Stimulated activated naive CD8-positive, alpha-beta T cell treated with anti-CD3 and anti-CD28 coated beads, Interleukin-15, amount 100 ng/mL, for 72 hours (primary cell): ENCODE measurements at regions not wholly inside any gene's neighbourhood (a gene's known extent, or its start where the extent isn't known, plus 50 kb on each side); places are given as distances from the start of the nearest gene placed in this dataset.
A peak's percentile ranks its signal among the peaks of the same experiment; 100 is the strongest.

Experiments
- ATAC-seq: fragments of 150-1000 bp; cut with Tn5 transposase; 2 replicates; pipeline ENCODE4 v1.10.0; 2021; ENCODE audit warnings: mild to moderate bottlenecking, moderate library complexity
- DNase-seq, 2 donors: peaks; one replicate each; pipeline ENCODE4 v3.0.0; 2021 to 2022
- H3K27ac Mint-ChIP-seq, 2 donors: one replicate each; pipeline ENCODE4 v1.8.0; 2022; ENCODE audit warnings: mild to moderate bottlenecking in 2 of 2, mixed read lengths in 2 of 2, moderate library complexity in 2 of 2
- H3K27me3 Mint-ChIP-seq: one replicate; pipeline ENCODE4 v1.8.0; 2022; ENCODE audit warnings: mixed read lengths
- H3K4me1 Mint-ChIP-seq: one replicate; pipeline ENCODE4 v1.8.0; 2022; ENCODE audit warnings: mild to moderate bottlenecking, mixed read lengths
- H3K4me3 Mint-ChIP-seq, 2 donors: one replicate each; pipeline ENCODE4 v1.8.0; 2022; ENCODE audit warnings: mild to moderate bottlenecking in 2 of 2, mixed read lengths in 2 of 2, moderate library complexity in 1 of 2
- H3K9me3 Mint-ChIP-seq, 2 donors: one replicate each; pipeline ENCODE4 v1.8.0; 2022; ENCODE audit warnings: mixed read lengths in 2 of 2

- no peak for ATAC-seq
- H3K4me3 Mint-ChIP-seq: no peak overlapping the region
- no peaks in the 10 kb centered on the region for H3K9me3 Mint-ChIP-seq
- no peaks in the 10 kb centered on the region for H3K4me1 Mint-ChIP-seq
- H3K27ac Mint-ChIP-seq: no peak overlapping the region
- no peaks in the 10 kb centered on the region for H3K27me3 Mint-ChIP-seq
- DNase-seq: no peak
Observed at GRCh38 chr10:71152043-71152442, 60.3 kb upstream of the UNC5B start.

GRCh38 chr10:71156436-71156835 is 55.9 kb upstream of the UNC5B start:
- no peak overlapping the region for H3K27ac Mint-ChIP-seq
- no peak for DNase-seq

GRCh38 chr10:71157435-71157834 is 54.9 kb upstream of the UNC5B start:
- no peak for DNase-seq
- H3K27me3 Mint-ChIP-seq: no peaks in the 10 kb centered on the region
- no peak overlapping the region for H3K4me3 Mint-ChIP-seq
- no peak overlapping the region for H3K27ac Mint-ChIP-seq
- peaks cover 6% of the 10 kb centered on the region for H3K4me1 Mint-ChIP-seq
- H3K9me3 Mint-ChIP-seq: no peaks in the 10 kb centered on the region
- ATAC-seq: no peak

More at GRCh38 chr10:71156436-71156835, 55.9 kb upstream of the UNC5B start:
- ATAC-seq: no peak
- Mint-ChIP-seq H3K9me3 (no peaks in the 10 kb centered on the region), H3K27me3 (no peaks in the 10 kb centered on the region), H3K4me3 (no peak overlapping the region), H3K4me1 (peaks cover 2% of the 10 kb centered on the region)

- Mint-ChIP-seq H3K9me3 (no peaks in the 10 kb centered on the region), H3K4me3 (no peak overlapping the region), H3K27ac (no peak overlapping the region), H3K27me3 (no peaks in the 10 kb centered on the region), H3K4me1 (peaks cover 6% of the 10 kb centered on the region)
- ATAC-seq (no peak), DNase-seq (no peak)
Observed at GRCh38 chr10:71158251-71158650, 54.1 kb upstream of the UNC5B start.

- no peak for ATAC-seq
- DNase-seq: no peak
- Mint-ChIP-seq H3K4me3 (no peak overlapping the region), H3K4me1 (peaks cover 6% of the 10 kb centered on the region), H3K27ac (no peak overlapping the region), H3K9me3 (no peaks in the 10 kb centered on the region), H3K27me3 (no peaks in the 10 kb centered on the region)
Observed at GRCh38 chr10:71158902-71159301, 53.5 kb upstream of the UNC5B start.

- ATAC-seq: no peak
- Mint-ChIP-seq H3K9me3 (no peaks in the 10 kb centered on the region), H3K27ac (no peak overlapping the region), H3K27me3 (no peaks in the 10 kb centered on the region), H3K4me1 (peaks cover 6% of the 10 kb centered on the region), H3K4me3 (no peak overlapping the region)
- no peak for DNase-seq
Observed at GRCh38 chr10:71159892-71160291, 52.5 kb upstream of the UNC5B start.

GRCh38 chr10:71161425-71161824 is 50.9 kb upstream of the UNC5B start:
- DNase-seq: no peak
- Mint-ChIP-seq H3K9me3 (no peaks in the 10 kb centered on the region), H3K4me1 (peaks cover 6% of the 10 kb centered on the region), H3K27me3 (no peaks in the 10 kb centered on the region), H3K27ac (peak overlapping the region in 1 of 2 donors; percentile 28), H3K4me3 (no peak overlapping the region)
- ATAC-seq: peak; percentile 55
